ENCODE measurements at regions not wholly inside any gene's neighbourhood (a gene's known extent, or its start where the extent isn't known, plus 50 kb on each side); places are given as distances from the start of the nearest gene placed in this dataset.

DNA sequence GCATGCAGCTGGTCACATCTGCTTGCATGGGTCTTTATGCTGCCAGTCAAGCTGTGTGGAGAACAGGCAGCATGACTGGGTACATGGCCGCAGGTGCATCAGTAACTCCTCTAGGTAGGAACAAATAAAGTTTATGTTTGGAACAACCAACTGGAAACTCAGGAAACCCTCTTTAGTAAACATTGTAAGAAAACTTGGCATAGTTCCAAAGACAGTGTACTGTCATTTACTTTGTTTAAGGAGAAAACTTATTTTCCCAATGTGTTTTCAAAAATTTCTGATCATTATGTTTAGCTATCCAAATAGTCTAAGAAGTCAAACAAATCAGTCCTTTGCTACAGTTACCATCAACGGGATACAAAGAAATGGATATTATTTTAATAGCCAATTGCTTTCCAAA, 386.0 kb downstream of the CHSY3 start:
- no peak for DNase-seq

DNA sequence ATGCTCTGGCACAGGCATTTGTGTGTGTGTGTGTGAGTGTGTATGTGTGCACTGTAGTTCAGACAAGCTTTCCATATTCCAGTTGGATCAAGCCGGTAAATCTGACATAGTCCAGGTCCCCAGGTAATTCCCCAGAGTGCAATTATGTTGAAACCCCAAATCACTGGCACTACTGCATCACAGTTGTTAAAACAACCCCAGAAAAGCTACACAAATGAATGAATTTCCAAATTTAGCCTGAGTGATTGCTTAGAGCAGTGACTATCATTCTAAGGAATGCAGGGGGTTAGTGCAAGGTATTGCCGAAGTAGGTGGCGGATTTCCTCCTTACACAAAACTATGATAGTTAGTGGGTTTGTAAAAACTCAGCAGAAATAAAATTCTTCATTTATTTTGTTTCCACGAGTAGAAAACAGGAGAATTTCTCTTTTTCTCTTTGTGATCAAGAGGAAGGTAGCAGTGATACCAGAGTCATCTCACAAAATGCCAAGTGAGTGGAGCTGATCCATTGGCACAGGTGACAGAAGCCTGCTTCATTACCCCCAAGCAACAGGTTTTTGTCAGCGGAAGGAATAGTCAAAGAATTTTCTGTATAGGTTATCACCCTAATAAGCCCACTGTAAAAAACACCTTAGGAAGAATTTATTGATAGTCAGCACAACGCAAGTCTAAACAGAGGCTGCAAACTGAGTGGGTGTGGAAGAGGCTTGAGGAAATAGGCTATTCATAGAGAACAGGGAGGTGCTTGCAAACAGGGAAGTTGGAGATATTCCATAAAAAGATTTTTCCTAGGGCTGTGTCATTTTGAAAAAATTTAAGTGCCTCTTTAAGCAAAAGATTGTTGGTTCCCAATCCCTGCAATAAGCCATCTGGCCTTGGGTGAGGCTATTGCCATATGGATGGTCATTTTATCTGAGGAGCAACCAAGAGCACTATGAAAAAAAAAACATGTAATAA, 385.1 kb downstream of the CHSY3 start:
- DNase-seq, result no peak

DNA sequence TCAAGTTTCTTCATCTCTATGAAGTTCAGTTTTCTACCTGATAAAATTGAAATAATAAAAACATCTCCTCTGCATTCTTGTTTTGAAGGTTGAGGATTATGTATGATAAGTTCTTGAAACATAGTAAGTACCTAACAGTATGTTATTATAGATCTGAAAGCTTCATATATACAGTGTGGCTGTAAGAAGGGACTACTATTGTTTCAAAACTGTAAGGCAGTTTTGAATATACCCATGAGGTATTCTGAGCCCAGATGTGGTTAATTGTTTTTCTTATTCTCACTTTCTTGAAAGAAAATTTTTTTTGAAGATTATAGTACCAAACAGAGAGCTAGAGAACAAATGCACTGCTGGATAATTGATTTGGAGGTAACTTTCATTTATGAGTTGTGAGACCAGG, 383.2 kb downstream of the CHSY3 start:
- no peak for DNase-seq

DNA sequence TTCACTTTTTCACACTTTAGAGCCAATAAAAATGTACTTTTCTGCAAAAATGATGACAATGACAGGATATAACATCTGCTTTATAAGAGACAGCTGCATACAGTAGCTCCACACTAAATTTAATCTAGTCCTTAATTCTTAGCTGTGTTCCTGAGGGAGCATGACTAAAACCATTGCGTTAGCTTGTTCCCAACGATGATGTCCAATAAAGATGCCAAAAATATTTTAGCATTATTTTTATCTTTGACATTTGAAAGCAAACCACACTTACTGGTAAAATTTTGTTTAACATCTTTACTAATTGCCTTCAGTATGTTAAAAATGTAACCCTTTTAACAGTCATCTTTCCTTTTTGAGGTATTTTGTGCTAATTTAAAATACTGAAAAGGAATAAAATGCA, 382.7 kb downstream of the CHSY3 start:
- DNase-seq, result no peak

DNA sequence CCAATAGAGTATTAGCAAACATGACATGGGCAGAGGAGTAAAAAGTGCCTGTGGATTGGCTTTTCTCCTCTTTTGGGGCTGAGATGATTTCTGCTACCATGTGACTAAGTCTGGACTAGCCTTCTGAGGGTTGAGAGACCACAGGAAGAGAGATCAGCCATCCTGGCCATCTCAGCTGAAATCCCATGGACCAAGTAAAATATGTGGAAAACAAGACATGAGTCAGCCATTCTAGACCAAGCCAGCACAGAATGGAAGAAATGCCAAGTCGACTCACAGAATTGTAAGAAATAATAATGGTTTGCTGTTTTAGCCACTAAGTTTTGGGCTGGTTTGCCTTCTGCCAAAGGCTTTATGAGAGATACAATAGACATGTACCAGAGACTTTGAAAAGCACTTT, 377.8 kb downstream of the CHSY3 start:
- no peak for DNase-seq

DNA sequence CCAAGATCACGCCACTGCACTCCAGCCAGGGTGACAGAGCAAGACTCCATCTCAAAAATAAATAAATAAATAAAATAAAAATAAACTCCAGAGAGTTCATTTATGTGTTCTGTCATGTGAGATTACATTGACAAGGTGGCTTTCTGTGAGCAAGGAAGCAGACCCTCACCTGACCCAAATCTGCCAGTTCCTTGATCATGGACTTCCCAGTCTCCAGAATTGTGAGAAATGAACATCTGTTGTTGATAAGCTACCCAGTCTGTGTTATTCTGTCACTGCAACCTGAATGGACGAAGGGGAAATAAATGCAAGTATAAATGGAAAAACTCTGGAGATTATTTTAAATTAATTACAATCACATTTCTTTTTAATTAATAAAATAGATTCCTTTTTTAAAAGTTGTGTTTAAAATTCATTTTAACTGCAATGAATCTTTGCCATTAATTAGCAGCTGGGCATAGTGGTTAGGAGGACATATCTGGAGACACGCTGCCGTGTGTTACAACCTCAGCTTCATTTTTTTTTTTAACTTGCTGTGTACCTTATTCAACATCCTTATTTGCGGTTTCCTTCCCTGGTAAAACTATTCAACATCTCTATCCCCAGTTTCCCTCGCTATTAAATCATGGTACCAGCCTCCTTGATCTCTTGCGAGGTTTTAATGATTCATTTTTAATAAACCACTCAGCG, 376.4 kb downstream of the CHSY3 start:
- DNase-seq, result no peak

DNA sequence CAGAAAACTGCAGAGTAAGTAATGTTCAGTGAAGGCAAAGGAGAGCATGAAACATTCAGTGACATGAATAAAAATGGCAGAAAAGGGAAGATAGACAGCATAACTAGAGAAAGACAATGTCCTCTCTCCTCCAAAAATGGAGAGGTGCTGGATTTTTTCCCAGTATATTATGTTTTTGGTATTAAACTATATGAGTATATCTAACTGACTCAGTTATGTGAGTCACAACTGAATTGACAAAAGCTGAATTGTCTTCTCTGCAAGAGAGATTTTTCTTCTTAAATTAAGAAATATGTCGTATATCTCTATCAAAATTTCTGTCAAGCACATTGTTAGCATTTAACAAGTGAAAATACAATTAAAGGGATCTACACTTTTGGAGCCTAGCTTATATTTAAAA, 375.1 kb downstream of the CHSY3 start:
- DNase-seq, result no peak

DNA sequence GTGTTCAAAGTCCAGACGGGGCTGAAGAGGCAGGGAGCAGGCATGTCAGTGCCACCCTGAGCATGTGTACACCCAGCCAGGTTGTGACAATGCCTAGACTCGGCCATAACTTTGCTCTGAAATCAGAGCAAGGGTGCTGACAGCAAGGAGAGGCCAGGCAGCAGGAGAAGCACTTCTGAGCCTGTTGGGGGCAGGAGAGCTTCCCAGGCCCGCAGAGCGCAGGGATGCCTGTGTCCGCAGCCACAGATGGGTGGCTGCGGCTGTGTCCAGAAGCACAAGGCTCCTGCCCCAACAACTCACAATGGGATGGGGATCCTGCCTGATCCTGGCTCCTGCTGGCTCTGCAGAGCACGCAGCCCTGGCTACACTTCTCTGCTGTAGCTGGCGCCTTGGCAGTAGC, 373.9 kb downstream of the CHSY3 start:
- DNase-seq, result no peak

DNA sequence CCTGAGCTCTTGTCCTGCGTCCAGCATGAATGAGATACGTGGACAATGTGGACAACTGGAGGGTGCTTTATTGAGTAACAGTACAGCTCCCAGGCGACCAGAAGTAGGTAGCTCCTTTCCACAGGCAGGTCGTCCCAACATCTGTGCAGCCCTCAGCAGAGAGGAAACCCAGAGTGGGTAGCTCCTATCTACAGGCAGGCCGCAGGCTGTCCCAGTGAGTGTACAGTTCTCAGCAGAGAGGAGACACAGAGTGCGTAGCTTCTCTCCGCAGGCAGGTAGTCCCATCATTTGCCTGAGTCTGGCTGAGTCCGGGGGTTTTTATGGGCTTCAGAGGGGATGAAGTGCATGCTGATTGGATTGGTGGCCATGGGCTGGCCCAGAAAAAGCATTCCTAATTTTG, 373.3 kb downstream of the CHSY3 start:
- no peak for DNase-seq

DNA sequence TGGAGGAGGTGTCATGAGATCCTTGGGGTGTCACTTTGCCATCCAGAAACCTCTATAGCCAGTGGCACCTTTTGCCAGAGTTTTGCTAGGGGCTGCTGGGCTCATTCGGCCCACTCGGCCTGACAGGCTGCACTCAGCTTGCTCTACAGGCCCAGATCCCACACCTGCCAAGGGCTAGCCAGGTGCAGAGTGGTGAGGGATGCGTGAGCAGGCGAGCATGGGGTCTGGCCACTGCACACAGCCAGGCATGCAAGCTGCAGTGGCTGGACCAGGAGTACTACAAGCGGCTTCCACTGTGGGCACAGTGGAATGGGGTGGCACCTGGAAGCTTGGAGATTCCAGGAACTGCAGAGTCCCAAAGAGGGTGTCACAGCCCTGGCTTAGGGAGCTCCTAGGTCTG, 372.7 kb downstream of the CHSY3 start:
- DNase-seq, result no peak

DNA sequence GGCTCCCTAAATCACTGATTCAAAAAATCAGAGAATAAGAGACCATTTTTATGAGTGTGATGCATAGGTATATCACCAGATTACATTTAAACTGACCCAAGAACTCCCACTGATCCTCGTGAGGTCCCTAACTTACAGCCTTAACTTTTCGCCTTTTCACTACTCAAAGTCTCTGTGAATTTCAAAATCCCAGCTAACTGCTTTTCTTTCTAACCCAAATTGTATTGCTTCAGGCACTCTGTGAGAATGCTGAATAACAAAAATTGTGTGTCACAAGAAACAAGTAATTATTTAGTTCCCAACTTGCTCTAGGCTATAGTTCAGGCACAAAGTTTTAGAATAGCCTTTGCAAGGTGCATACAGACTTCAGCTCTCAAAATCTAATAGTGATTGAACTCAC, 368.6 kb downstream of the CHSY3 start:
- DNase-seq, result no peak

DNA sequence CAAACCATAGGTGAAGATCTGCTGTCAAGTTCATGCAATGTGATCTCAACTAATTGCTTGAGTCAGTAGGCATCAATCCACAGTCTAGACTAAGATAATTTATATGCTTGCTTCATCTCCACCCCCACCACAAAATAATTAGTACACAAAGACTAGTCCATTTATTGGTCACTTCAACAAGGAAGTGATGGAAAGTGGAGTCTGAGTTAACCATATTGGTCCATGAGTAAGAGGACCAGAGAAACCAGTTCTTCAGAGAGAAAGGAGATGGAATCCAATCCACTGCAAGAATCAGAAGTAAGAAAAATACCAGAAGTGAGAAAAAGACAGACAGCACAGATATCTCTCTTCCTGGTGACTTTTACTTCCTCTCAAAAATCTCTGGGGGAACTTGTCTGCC, 366.5 kb downstream of the CHSY3 start:
- no peak for DNase-seq

DNA sequence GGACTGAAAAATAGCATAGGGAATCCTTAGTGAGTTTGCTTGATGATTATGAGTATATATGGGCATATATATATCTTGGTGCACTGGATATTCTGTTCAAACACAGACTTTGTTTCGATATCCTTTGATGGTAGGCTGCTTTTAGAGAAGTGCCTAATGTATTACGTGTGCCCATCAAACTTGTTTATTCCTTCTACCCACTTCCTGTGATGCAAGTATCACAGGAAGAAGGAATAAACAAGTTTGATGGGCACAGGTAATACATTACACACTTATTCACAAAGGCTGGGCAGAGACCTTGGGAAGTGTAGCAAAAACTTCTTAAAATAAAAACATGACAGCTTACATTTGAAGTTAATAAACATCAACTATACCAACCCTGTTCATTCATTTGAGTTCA, 364.2 kb downstream of the CHSY3 start:
- DNase-seq, result no peak

DNA sequence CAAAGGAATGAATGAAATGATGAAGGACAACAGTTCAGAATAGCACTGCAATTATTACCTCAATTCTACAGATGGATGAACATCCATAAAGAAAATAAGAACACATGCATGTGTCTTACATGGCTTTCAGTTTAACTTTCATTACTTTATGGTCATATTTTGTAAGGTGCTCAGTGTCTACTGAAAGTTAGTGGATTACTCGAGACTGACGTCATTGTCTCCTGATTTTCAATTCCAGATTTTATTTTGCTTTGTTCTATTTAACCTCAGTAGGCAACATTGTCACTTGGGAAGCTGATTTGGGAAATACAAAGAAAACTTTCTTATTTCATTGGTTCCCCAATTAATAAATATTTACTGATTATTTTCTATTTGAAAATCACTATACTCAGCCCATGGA, 363.7 kb downstream of the CHSY3 start:
- no peak for DNase-seq

DNA sequence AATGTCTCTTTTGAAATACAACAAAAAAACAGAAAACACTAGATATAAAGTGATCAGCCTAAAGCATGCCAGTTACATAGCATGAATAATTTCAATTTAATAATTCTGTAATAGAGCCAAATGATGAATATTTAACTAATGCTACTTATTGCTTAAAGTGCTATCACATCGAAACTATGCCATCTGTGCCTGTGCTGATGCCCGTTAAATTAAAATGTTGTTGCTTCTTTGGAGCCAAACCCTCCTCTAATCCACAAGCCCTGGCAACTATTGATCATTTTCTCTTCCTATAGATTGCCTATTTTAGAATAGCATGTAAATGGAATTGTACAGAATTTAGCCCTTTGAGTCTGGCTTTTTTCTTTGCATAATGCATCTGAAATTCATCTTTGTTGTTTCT, 356.2 kb downstream of the CHSY3 start:
- DNase-seq, result no peak

DNA sequence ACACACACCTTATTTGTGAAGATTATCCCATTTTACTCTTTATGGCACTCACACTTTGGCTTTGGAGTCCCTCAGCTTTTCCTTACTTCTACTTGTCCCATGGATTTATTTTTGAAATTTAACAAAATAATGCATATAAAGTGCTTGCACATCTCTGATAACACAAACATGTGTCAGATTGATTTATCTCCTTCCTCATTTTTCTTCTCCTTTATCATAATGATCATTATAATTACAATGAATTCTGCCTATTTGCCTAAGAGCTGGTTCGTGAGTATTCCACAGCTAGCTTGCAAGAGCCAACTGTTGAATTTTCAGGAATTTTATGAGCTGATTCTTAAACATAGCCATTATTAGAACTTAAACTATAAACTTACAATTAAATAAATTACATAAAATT, 347.7 kb downstream of the CHSY3 start:
- DNase-seq, result no peak

DNA sequence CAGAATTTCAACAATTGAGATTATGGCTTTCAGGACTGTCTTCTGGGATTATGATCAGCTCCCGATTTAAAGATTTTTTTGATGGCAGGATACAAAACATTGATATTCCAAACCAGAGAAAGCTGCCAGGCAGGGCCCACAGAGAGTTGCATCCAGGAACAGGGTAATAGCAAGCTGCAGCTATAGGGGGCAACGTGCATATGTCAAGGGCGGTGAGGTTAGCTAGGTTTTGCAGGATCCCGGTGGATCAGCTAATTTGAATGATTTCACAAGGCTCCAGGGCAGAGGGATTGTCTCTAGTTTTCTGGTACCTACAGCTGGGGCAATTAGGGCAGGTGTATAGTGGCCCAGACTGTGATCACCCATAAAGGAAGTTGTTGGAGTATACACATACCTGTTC, 339.4 kb downstream of the CHSY3 start:
- DNase-seq, result no peak

DNA sequence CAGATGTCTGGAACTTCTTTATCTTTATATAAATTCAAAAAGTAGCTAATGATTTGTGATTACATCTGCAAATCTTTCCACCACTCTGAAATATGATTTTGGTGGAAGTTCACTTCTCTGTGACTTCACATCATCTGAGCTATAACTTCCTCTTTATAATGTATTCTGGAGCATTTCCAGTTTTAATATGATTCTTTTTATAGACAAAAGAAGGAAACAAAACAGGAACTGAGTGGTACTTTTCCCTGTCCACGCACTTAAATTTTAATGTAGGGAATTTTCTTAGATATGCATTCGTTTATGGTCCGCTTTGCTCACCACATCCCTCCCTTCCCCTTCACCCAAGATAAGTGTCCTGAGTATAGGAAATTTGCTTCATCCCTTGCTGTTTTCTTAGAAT, 333.5 kb downstream of the CHSY3 start:
- no peak for DNase-seq

Data from stimulated activated CD4-positive, alpha-beta T cell treated with anti-CD3 and anti-CD28 coated beads, Interleukin-15, amount 100 ng/mL, for 24 hours (primary cell).